Fibroblast of skin of left quadriceps (primary cell): ENCODE measurements at regions not wholly inside any gene's neighbourhood (a gene's known extent, or its start where the extent isn't known, plus 50 kb on each side); places are given as distances from the start of the nearest gene placed in this dataset.

ENCODE experiments used
- DNase-seq, 2 experiments: peaks; one replicate each; pipeline ENCODE4 v3.0.0-alpha.2; 2013; ENCODE audit warnings: low read depth in 2 of 2

DNA sequence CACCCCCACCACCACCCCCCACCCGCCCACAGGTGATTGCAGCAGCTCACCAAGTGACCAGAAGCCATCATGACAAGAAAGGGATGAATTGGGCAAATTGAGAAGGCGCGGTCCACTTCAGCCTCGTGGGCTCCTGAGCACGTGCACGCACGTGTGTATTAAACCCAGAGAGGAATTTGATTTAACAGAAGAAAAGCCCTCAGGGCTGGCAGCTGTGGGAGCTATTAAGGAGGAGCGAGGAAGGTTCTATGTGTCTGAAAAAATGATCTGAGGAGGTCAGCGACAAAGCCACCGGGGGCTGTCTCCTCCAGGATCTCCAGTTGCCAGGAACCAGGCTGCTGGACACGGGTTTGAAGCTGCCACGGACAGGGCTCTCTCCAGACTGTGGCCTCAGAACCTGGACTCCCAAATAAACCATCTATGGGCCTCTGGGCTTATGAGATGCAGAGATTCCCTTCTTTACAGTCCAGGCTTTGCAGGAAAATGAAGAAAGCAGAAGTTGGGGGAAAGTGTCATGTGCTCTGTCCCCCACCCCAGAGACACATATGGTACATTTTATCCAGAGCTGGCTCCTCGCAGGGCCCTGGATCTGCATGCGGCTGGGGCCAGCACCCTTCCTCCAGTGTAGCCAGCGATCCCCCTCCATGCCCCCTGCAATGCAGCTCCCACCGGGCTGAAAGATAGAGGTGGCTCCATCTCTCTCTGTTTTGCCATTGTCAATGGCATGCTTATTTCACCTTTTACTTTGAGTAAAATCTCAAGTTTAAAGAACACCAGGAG lies 219.7 kb upstream of the RPL38 start:
- DNase-seq, result no peak

DNA sequence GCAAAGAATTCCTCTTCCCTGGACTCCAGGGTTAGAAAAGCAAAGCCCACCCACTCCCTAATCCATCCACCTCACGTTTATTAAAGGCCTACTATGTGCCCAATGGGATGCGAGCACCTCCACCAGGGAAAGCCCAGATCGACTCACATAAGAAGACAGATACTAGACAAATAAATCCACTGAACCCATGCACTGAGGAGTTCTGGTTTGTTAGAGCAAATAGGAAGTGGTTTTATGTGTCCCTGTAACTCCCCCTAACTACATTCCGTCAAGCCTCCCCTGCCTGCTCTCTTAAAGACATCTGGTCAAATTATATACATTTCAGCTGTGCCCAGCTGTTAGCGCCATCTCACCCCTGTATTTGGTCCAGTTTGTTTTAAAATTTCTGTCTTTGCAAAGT lies 218.5 kb upstream of the RPL38 start:
- DNase-seq, result no peak

DNA sequence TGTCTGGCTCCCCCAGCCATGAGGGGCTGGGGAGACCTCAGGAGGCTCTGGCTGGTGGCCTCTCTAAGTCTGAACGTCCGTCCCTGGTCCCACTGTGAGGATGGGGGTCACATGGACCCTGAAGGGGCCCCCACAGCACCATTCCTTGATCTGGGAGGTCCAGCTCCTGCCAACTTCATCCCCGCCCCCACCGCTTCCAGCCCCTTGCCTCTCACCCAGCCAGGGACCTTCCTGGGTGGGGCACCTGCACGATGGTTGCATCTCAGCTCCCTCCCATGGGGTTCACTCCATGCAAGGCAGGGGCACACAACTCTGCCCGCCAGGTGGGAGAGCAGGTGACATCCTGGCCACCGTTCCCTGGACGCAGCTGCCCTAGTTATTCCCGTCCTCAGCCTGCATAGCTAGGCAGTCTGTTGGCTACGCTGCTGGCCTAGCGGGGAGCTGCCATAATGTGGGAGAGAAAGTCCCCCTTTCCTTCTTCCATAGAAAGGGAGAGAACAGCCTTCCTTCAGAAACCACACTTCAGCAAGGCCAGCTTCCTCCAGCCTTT lies 217.9 kb upstream of the RPL38 start:
- DNase-seq, result no peak

DNA sequence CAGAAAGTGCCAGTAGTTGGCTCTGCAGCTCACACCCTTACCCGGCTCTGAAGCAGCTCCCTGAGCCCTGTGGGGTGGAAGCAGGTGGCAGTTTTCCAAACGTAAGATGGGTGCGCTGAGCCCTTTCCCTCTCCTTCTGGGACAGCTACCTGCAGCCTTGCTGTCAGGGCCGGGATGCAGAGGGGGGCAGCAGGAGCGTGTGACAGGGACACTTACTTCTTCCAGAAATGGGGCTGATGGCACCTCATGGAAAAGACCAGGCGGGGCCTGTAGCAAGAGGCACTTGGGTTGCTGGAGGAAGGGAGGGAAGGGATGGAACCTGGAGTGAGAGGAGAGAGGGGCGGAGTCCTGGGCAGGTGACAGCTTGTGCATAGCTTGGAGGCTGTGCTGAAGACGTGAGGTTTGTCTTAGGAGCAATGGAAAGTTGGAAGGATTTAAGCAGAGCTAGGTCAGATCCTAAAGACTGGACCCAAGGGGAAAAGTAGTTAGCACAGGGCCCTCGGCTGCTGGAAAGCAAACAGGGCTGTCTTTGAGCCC lies 216.8 kb upstream of the RPL38 start:
- no peak for DNase-seq

DNA sequence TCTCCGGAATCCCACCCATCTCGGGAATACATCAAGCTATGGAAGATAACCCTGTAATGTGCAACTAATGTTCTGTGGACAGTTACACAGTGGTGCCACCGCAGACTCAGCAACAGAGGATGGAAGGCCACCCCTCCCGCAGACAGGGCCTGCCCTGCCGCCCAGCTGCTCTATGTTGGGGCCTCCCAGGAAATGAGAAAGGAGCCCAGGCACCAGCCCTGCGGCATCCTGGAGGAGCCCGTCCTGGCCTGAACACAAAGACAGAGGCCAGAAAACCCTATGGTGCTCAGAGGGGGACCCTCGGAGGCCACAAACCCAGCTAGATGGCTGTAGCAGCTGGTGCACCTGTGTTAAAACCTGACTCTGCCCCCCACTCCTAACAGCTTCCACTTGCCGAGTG lies 216.1 kb upstream of the RPL38 start:
- no peak for DNase-seq

DNA sequence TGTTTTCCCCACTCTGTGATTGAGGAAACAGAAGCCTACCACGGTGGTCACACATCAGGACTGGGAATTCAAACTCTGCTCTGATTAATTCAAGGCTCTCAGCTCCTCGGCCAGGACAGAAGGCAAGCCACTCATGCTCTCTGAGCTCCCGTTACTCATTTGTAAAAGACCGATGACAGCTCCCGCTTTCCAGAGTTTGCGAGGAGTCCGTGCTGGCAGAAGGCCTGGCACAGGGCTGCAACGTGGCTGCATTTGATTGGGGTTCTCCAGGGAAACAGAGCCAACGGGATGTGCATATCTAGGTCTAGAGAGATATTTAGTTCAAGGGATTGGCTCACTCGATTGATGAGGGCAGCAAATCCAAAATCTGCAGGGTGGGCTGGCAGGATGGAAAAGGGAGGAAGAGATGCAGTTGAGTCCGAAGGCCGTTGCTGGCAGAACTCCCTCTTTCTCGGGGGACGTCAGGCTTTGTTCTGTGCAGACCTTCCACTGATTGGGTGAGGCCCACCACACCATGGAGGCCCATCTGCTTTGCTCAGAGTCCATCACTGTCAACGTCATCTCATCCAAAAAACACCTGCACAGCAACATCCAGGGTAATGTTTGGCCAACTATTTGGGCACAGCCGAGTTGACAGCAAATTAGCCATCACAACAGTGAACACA lies 215.5 kb upstream of the RPL38 start:
- DNase-seq, result no peak

DNA sequence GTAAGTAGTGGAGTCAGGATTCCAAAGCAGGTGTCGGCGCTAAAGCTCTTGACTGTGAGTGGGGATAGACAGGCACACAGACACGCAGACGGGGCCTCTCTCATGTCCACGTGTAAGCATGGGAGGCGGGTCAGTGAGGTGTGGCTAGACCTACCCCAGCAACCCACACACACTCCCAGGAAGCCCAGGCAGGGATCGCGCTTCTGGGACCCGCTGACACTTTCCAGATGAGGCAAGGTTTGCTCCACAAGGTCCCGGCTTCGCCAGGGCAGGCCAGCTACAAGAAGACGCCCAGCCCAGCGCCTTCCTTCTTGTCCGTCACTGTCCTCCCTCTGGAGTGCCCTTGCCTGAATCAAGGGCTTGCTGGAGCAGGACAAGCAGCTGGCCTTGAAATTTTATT lies 213.8 kb upstream of the RPL38 start:
- no peak for DNase-seq

DNA sequence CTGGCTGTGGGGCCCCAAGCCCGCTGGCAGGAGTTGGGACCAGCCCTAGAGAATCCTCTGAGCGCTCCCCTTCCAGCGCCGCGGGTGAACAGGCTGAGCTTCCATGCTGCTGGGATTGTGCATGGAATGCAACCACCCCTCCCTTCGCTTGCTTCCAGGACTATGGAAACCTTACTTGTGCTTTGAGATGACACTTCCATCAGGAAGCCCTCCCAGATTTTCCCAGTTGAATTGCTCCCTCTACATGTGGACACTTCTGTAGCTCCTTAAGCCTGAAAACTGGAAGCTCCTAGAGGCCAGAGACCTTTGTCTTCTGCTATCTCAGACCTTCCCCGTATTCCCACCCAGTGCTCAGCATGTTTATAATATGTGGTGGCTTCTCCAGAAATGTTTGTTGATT lies 213.2 kb upstream of the RPL38 start:
- DNase-seq, result no peak

DNA sequence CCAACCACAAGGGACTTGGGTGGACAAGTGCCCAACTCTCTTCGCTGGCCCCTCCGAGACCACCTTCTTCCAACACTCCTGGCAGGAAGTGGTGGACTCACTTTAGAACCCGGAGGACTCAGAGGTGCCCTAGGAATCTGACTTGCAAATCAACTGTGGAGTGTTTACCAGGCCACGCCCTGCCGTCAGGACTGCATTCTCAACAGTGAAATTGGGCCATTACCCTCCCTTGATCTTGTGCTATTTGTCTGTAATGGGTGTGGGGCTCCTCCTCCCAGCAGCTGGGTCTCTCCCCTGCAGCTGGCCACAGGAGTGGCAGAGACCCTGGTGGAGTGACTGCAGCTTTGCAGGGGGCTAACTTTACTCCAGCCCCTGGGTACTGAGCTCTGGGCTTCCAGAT lies 212.2 kb upstream of the RPL38 start:
- DNase-seq, result no peak

DNA sequence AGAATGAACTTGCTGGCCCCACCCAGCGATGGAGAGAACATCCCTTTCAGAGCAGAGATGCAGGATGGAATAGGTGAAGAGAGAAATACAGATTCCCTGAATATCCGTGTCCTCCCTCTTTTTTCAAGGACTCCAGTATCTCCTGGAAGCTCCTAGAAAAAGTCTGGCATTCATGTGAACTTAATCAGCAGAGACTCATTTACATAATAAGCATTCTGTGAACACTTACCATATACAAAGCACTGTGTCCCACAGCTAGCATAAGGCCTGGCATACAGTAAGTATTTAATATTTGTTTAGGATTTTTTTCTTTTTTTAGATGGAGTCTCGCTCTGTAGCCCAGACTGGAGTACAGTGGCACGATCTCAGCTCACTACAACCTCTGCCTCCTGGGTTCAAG lies 208.5 kb upstream of the RPL38 start:
- no peak for DNase-seq

DNA sequence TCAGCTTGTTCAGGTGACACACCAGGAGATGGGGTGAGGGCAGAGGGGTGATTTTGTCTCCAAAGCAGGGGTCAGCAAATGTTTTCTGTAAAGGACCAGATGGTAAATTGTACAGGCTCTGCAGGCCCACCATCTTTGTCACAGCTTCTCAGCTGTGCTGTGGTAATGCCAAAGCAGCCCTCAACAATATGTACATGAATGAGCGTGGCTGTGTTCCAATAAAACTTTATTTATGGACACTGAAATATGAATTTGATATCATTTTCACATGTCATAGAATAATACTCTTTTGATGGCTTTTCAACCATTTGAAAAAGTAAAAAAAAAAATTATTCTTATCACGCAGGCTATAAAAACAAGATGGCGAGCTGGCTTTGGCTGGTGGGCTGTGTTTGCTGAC lies 206.4 kb upstream of the RPL38 start:
- DNase-seq, result no peak

DNA sequence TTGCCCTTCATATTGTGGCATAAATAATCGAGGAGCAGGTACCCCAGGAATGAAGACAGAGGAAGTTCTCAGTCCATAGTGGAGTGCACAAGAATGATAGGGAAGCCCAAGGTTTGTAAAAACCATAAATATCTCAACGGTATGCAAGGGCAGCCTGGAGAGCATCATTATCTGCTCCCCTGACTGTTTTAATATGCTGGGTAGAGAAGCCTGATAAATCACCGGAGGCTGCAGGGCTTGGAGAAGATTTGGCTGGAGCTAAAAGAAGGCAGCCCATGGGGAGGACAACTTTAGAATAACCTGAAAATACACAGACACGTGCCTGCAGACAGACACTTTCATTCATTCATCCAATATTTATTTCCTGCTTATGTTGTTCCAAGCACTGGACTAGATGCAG lies 205.2 kb upstream of the RPL38 start:
- no peak for DNase-seq

DNA sequence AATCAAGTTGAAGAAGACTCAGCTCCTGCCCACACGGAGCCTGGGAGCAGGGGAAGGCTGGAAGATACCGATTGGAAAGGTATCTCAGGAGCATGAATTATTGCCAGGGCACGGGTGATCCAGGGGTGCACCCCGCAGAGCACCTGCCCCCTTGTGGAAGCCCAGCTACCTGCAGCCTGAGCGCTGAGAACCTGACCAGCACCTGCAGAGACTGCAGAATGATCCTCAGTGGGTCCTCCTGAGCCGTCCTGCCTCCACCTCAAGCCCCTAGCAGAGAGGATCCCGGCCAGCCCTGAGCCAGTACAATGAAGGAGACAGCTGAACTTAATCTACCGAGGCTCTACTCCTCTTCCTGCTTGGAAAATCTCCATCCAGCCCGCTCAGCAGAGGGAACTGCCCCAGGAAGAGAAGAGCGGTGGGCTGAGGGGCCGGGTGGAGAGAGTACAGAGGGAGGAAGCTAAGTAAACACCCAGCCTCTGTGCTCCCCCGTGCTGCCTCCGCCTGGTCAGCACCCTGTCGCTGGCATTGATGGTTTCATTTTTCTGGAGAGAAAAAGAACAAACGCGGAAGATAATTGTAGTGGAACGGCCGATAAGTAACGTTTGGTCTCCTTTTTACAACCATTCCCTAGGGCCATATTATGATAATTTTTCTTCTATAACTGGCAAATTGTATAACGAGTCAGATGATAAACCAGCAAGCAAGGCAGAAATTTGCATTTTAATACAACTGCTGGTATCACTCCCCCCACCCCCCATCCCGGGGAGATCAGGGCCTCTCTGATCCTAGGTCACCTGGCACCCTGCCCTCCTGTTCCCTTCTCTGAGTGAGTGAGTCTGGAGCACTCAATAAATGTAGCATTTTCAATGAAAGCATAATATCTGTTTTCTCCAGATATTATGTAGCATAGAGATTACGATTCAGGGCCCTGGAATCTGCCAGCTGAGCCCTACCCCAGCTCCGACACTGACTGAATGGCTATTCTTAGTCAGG lies 204.5 kb upstream of the RPL38 start:
- DNase-seq, result no peak

DNA sequence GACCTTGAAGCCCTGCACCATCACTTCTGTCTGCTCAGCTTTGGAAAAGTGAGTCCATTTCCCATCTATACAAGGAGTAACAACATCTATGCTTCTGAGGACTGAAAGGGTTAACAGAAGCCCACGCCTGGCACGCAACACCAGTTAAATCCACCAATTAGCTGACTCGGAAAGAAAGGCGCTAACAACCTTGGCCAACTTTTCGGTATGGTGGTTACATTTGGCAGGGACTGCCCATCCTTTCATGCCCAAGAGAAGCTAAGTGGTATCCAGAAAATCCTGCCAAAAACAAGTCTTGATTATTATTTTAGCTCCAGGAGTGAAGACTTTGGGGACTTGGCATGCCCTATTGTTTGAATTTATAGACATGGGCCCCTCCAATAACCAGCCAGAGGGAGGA lies 202.3 kb upstream of the RPL38 start:
- DNase-seq, result no peak

DNA sequence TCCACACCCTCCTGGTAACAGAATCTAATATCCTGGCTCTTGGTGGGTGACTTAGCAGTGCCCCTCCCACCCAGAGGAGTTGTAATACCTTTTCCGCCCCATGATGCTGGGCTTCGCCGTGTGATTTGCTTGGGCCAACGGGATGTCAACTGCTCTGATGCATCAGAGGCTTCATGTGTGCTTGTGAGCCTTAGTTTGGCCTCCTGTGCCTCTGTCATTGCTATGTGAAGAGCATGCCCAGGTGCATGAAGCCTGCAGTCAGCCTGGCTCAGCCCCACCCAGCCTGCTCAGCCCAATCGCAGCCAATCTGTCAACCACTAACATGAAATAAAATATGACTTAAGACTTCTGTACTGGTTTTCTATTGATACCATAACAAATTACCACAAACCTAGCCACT lies 201.2 kb upstream of the RPL38 start:
- DNase-seq, result no peak

DNA sequence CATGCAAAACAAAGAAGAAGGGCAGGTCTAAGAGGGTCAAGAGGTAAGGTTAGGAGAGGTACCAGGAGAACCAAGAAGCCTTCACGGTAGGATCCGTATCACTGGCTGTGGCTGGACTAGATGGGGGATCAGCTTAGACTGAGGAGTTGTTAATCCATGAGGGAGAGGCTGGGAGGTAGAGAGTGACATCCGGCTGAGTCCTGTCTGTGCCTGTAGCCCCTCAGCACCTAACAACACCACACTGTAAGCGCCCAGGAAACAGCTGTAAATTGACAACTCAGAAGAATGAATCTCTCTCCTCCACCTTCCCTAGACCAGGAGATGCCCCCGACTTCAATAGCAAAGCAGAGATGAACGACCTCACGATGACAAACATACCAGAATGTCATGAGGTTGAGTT lies 199.4 kb upstream of the RPL38 start:
- DNase-seq, result no peak

DNA sequence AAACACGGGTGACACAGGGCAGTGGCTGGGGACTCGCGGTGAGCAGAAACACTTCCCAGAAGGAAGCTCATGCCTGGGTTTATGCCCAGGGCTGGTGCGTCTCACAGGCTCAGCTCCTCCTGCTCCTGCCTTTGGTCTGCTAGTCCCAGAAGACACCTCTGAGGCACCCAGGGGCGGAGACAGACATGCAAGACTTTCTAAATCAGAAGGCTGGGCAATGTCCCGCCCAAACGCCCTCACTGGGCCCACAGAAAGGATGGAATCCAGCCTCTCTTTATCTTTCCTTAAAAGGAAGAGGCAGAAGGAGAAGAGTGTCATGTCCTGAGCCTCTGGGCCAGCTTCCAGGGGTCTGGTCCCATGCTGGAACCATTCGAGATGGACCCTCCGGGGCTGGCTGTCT lies 197.7 kb upstream of the RPL38 start:
- no peak for DNase-seq

DNA sequence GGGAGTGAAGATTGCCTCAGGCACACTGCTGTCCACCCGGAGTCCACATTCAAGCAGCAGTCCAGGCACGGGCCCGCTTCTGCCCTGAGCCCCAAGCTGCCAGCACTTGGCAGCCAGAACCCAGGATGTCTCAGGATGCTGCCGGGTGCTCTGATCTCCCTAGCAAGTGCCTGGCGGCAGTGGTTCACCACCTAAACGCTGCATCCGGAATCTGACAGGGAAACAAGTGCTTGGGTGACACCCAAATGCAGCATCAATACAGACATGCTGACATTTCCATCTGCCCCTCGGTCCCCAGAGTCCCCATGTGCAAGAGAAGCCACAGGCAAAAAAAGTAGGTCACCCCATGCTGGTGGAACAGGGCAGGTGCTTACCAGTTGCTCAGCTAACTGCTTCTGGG lies 197.1 kb upstream of the RPL38 start:
- DNase-seq, result no peak

DNA sequence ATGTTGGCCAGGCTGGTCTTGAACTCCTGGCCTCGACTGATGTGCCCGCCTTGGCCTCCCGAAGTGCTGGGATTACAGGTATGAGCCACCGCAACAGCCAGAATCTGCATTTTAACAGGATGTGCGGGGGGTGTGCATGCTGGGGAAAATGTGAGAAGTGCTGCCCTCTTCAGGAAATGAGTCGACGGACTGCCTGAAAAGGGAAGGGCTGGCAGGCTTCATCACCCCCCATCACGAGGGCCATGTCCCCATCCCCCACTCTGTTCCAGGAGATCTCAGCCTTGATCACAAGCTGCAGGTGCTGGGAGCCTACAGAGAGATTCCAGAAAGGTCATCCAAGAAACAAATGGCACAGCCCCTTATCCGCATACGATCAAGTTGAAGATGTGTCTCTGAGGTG lies 195.3 kb upstream of the RPL38 start:
- no peak for DNase-seq

DNA sequence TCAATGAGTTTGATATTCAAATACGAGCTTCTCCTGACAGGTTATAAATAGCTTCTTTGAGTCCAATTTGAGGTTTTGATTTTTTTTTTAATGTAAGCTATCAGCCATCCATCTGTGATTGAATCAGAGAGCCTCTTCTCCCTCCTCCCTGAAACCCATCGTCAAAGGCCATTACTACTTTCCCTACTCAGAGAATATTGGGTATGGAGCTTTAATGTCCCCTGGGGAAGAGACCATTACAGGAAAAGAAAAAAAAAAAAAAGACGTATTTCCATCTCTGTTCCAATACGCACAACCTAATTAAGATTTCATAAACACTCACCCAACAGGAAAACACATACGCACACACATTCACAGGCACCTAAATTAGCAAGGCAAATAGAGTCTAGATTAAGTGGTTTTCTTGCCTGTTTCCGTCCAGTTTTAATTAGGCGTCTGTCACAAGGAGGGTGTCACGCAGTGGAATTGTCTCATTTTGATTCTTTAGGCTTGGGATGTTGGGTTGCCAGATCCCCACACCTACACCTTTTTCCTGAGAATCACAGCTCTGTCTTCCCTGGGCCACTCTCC lies 194.3 kb upstream of the RPL38 start:
- no peak for DNase-seq

DNA sequence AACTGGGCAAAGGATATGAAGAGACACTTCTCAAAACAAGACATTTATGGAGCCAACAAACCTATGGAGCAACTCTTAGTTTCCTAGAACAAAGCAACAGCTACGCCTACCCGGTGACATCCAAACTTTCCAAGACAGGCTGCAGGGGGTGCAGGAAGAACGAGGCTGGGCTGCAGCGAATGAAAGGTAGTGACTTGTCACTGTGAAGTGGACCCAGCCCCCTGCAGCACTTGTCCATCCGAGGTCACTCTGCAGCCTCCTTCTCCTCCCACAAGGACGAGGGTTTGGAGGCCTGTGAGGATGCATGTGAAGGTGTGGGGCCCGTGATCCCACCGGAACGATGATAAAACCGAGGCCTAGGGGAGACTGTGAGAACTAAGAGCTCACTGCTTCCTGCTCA lies 192.6 kb upstream of the RPL38 start:
- DNase-seq, result no peak

DNA sequence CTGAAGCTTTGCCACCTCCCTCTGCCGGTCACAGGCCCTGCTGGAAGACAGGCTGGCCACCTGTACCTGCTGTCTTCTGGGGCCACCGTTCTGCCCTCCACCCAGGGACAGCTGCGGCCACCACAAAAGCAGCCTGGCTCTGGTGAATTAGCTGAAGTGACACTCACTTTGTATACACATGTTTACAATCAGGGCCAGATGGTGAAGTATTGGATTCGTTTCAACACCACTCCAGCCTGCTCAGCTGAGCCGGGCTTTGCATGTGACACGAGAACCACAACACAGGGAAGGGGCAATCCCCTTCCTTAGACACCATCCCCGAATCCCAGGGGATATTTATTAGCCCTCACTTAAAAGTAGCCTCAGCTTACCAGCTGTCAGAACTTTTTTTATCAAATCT lies 191.5 kb upstream of the RPL38 start:
- DNase-seq, result no peak
